WTC11 (cell line): ENCODE measurements at regions not wholly inside any gene's neighbourhood (a gene's known extent, or its start where the extent isn't known, plus 50 kb on each side); places are given as distances from the start of the nearest gene placed in this dataset.

Experiments
- ATAC-seq: fragments of 200-7000 bp; cut with Tn5 transposase; 2 replicates; pipeline ENCODE4 v1.10.0; 2021; ENCODE audit warnings: mild to moderate bottlenecking, moderate library complexity
- CTCF ChIA-PET: fragments of 300-600 bp; sonication (Branson Sonifier 250); formaldehyde crosslinking; loops from one replicate; lab custom pipeline; 2021; ENCODE audit warnings: antibody characterized with exemption; lab: Charles Lee
- POLR2A ChIA-PET: fragments of 350-600 bp; sonication (Branson Sonifier 250); formaldehyde crosslinking; loops from one replicate; lab custom pipeline; 2021; ENCODE audit warnings: antibody characterized with exemption; lab: Charles Lee
- DNase-seq: peaks from one replicate; pipeline ENCODE4 v3.0.0; 2021; ENCODE audit warnings: low spot score
- H3K27ac Mint-ChIP-seq: 2 replicates; pipeline ENCODE4 v1.8.0; 2021; ENCODE audit warnings: mixed read lengths
- H3K27me3 Mint-ChIP-seq: 2 replicates; pipeline ENCODE4 v1.8.0; 2021; ENCODE audit warnings: low read depth, mild to moderate bottlenecking, moderate library complexity, mixed read lengths
- H3K36me3 Mint-ChIP-seq: 2 replicates; pipeline ENCODE4 v1.8.0; 2021; ENCODE audit warnings: mixed read lengths
- H3K4me1 Mint-ChIP-seq: 2 replicates; pipeline ENCODE4 v1.8.0; 2022; ENCODE audit warnings: mixed read lengths
- H3K4me3 Mint-ChIP-seq: 2 replicates; pipeline ENCODE4 v1.8.0; 2021; ENCODE audit warnings: mild to moderate bottlenecking, moderate library complexity, mixed read lengths
- H3K9me3 Mint-ChIP-seq: 2 replicates; pipeline ENCODE4 v1.8.0; 2021; ENCODE audit warnings: mixed read lengths
- AR ChIP-seq: fragments of 250-450 bp; sonication (Bioruptor Pico); IDR thresholded peaks from 2 replicates; pipeline ENCODE4 v1.9.0; 2021; ENCODE audit warnings: mild to moderate bottlenecking
- CREB1 ChIP-seq: sonication (generic); formaldehyde crosslinking; IDR thresholded peaks from 2 replicates; pipeline ENCODE4 v1.8.0; 2023; ENCODE audit warnings: mild to moderate bottlenecking, missing genetic modification reagents
- E2F1 ChIP-seq: sonication (generic); formaldehyde crosslinking; IDR thresholded peaks from 2 replicates; pipeline ENCODE4 v1.8.0; 2022; ENCODE audit warnings: mild to moderate bottlenecking, missing genetic modification reagents
- EMX1 ChIP-seq: fragments of 250-450 bp; sonication (Bioruptor Pico); IDR thresholded peaks from 2 replicates; pipeline ENCODE4 v1.8.0; 2021; ENCODE audit warnings: mild to moderate bottlenecking
- ETV6 ChIP-seq: sonication (generic); formaldehyde crosslinking; IDR thresholded peaks from 2 replicates; pipeline ENCODE4 v1.8.1; 2022; ENCODE audit warnings: mild to moderate bottlenecking, missing genetic modification reagents
- FOXK1 ChIP-seq: sonication (generic); formaldehyde crosslinking; IDR thresholded peaks from 2 replicates; pipeline ENCODE4 v1.8.0; 2022; ENCODE audit warnings: mild to moderate bottlenecking, moderate library complexity, missing genetic modification reagents
- FOXP1 ChIP-seq: sonication (generic); formaldehyde crosslinking; IDR thresholded peaks from 2 replicates; pipeline ENCODE4 v1.8.0; 2022; ENCODE audit warnings: missing genetic modification reagents, mild to moderate bottlenecking, moderate library complexity, borderline replicate concordance
- GTF2I ChIP-seq: fragments of 250-450 bp; sonication (Bioruptor Pico); conservative IDR thresholded peaks from 2 replicates; pipeline ENCODE4 v1.4.0; 2021; ENCODE audit warnings: mild to moderate bottlenecking
- HMGA2 ChIP-seq: fragments of 250-450 bp; sonication (Bioruptor Pico); IDR thresholded peaks from 2 replicates; pipeline ENCODE4 v1.4.0; 2021; ENCODE audit warnings: mild to moderate bottlenecking, moderate library complexity
- IRF2 ChIP-seq: sonication (generic); formaldehyde crosslinking; IDR thresholded peaks from 2 replicates; pipeline ENCODE4 v1.8.0; 2022; ENCODE audit warnings: low read depth, missing genetic modification reagents, borderline replicate concordance
- JAZF1 ChIP-seq: fragments of 250-450 bp; sonication (Bioruptor Pico); IDR thresholded peaks from 2 replicates; pipeline ENCODE4 v1.9.0; 2021; ENCODE audit warnings: moderate library complexity, mild to moderate bottlenecking, inconsistent platforms
- NFE2L1 ChIP-seq: sonication (generic); formaldehyde crosslinking; IDR thresholded peaks from 2 replicates; pipeline ENCODE4 v1.8.1; 2023; ENCODE audit warnings: missing genetic modification reagents
- NR1H2 ChIP-seq: sonication (generic); formaldehyde crosslinking; IDR thresholded peaks from 2 replicates; pipeline ENCODE4 v1.9.0; 2021; ENCODE audit warnings: mild to moderate bottlenecking, moderate library complexity, missing genetic modification reagents
- PREB ChIP-seq: sonication (generic); formaldehyde crosslinking; IDR thresholded peaks from 2 replicates; pipeline ENCODE4 v1.8.1; 2022; ENCODE audit warnings: mild to moderate bottlenecking, missing genetic modification reagents, moderate library complexity, borderline replicate concordance
- PRRX2 ChIP-seq: fragments of 250-450 bp; sonication (Bioruptor Pico); IDR thresholded peaks from 2 replicates; pipeline ENCODE4 v1.8.0; 2021; ENCODE audit warnings: mild to moderate bottlenecking
- SMAD3 ChIP-seq: sonication (generic); formaldehyde crosslinking; IDR thresholded peaks from 2 replicates; pipeline ENCODE4 v1.8.0; 2022; ENCODE audit warnings: missing genetic modification reagents, mild to moderate bottlenecking, borderline replicate concordance
- SMAD4 ChIP-seq: sonication (generic); formaldehyde crosslinking; IDR thresholded peaks from 2 replicates; pipeline ENCODE4 v1.8.0; 2022; ENCODE audit warnings: mild to moderate bottlenecking, missing genetic modification reagents
- TCF7 ChIP-seq: sonication (generic); formaldehyde crosslinking; IDR thresholded peaks from 2 replicates; pipeline ENCODE4 v1.8.0; 2022; ENCODE audit warnings: mild to moderate bottlenecking, low read depth, missing genetic modification reagents, moderate library complexity
- TEAD1 ChIP-seq: sonication (generic); formaldehyde crosslinking; IDR thresholded peaks from 2 replicates; pipeline ENCODE4 v1.8.0; 2022; ENCODE audit warnings: mild to moderate bottlenecking, missing genetic modification reagents
- ZBTB21 ChIP-seq: sonication (generic); formaldehyde crosslinking; IDR thresholded peaks from 2 replicates; pipeline ENCODE4 v1.8.1; 2023; ENCODE audit warnings: mild to moderate bottlenecking, missing genetic modification reagents, borderline replicate concordance
- TF ChIP-seq, protein P1 (sequence below): sonication (generic); formaldehyde crosslinking; IDR thresholded peaks from 2 replicates; pipeline ENCODE4 v1.8.1; 2022; ENCODE audit warnings: missing genetic modification reagents, borderline replicate concordance
- TF ChIP-seq, protein P2 (sequence below): sonication (generic); formaldehyde crosslinking; IDR thresholded peaks from 2 replicates; pipeline ENCODE4 v1.8.0; 2023; ENCODE audit warnings: mild to moderate bottlenecking, missing genetic modification reagents
- TF ChIP-seq, protein P3 (sequence below): sonication (generic); formaldehyde crosslinking; conservative IDR thresholded peaks from 2 replicates; pipeline ENCODE4 v1.8.1; 2022; ENCODE audit warnings: mild to moderate bottlenecking, missing genetic modification reagents
- TF ChIP-seq, protein P4 (sequence below): fragments of 250-450 bp; sonication (Bioruptor Pico); IDR thresholded peaks from 2 replicates; pipeline ENCODE4 v2.1.2; 2022; ENCODE audit warnings: mild to moderate bottlenecking, moderate library complexity

GRCh38 chr21:25179116-25179515 is 428.2 kb downstream of the MRPL39 start:
- no peak overlapping the region for H3K27ac Mint-ChIP-seq
- DNase-seq (no peak), ATAC-seq (no peak)
- H3K9me3 Mint-ChIP-seq = 0 out of 2 replicates have a peak, but pooled peaks cover under 1% of the 10 kb centered on the region
- TF ChIP-seq EMX1 (CRISPR knock-in tag) (no peak), TEAD1 (CRISPR knock-in tag) (no peak), NFE2L1 (no peak), PREB (no peak), FOXP1 (CRISPR knock-in tag) (no peak), GTF2I (no peak), JAZF1 (CRISPR knock-in tag) (no peak), FOXK1 (no peak), CREB1 (CRISPR knock-in tag) (no peak), SMAD3 (CRISPR knock-in tag) (no peak), SMAD4 (no peak), PRRX2 (CRISPR knock-in tag) (no peak), E2F1 (no peak), NR1H2 (CRISPR knock-in tag) (no peak), ETV6 (no peak), TCF7 (no peak), ZBTB21 (no peak)
- TF ChIP-seq, protein P1, sequence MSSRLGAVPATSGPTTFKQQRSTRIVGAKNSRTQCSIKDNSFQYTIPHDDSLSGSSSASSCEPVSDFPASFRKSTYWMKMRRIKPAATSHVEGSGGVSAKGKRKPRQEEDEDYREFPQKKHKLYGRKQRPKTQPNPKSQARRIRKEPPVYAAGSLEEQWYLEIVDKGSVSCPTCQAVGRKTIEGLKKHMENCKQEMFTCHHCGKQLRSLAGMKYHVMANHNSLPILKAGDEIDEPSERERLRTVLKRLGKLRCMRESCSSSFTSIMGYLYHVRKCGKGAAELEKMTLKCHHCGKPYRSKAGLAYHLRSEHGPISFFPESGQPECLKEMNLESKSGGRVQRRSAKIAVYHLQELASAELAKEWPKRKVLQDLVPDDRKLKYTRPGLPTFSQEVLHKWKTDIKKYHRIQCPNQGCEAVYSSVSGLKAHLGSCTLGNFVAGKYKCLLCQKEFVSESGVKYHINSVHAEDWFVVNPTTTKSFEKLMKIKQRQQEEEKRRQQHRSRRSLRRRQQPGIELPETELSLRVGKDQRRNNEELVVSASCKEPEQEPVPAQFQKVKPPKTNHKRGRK (CRISPR knock-in tag) = no peak
- TF ChIP-seq, protein P2, sequence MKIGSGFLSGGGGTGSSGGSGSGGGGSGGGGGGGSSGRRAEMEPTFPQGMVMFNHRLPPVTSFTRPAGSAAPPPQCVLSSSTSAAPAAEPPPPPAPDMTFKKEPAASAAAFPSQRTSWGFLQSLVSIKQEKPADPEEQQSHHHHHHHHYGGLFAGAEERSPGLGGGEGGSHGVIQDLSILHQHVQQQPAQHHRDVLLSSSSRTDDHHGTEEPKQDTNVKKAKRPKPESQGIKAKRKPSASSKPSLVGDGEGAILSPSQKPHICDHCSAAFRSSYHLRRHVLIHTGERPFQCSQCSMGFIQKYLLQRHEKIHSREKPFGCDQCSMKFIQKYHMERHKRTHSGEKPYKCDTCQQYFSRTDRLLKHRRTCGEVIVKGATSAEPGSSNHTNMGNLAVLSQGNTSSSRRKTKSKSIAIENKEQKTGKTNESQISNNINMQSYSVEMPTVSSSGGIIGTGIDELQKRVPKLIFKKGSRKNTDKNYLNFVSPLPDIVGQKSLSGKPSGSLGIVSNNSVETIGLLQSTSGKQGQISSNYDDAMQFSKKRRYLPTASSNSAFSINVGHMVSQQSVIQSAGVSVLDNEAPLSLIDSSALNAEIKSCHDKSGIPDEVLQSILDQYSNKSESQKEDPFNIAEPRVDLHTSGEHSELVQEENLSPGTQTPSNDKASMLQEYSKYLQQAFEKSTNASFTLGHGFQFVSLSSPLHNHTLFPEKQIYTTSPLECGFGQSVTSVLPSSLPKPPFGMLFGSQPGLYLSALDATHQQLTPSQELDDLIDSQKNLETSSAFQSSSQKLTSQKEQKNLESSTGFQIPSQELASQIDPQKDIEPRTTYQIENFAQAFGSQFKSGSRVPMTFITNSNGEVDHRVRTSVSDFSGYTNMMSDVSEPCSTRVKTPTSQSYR (CRISPR knock-in tag) = no peak
- TF ChIP-seq, protein P3, sequence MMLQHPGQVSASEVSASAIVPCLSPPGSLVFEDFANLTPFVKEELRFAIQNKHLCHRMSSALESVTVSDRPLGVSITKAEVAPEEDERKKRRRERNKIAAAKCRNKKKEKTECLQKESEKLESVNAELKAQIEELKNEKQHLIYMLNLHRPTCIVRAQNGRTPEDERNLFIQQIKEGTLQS = no peak
- CTCF ChIA-PET = no interaction called here
- H3K4me1 Mint-ChIP-seq = peaks cover 12% of the 10 kb centered on the region
- POLR2A ChIA-PET = no interaction called here
- H3K36me3 Mint-ChIP-seq = no peaks in the 10 kb centered on the region; the same call in 1 of the 2 replicates
- H3K4me3 Mint-ChIP-seq = no peak overlapping the region
- H3K27me3 Mint-ChIP-seq = no peaks in the 10 kb centered on the region; the same call in 1 of the 2 replicates

DNA sequence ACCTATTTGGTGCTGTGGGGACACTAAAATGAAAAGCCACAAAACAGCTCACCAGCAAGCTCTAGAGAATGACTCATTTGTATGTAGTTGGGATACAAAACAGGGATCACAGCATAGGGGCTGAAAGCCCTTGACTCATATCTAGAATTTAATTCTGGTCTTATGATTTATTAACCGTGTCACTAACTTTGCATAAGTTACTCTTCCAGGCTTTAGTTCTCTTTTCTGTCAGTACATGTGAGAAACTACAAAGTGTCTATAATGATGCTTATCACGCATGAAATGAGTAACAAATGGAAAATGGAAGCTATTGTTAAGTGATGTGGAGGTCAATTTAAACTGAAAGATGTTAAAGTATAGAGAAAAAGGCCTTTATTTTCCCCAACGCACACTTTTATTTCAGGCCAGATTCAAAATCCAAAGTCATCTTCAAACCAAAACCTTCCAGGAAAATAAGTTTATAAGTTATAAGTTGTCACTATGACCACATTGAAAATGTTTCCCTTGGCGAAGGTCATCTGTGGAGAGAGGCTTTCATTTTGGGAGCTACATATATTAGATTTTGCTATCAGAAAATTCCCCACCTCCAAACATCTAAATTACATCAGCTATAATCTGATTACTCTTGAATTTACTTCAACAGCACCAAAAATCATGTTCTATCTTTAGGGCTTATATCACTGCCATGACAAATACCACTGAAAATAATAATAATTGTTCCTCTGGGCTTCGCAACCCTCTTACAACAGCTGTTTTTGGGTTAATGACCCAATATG is 430.5 kb downstream of the MRPL39 start:
- peaks cover 12% of the 10 kb centered on the region for H3K4me1 Mint-ChIP-seq
- ATAC-seq (no peak), DNase-seq (no peak)
- H3K27me3 Mint-ChIP-seq = no peaks in the 10 kb centered on the region; the same call in 1 of the 2 replicates
- H3K27ac Mint-ChIP-seq = no peak overlapping the region
- H3K36me3 Mint-ChIP-seq = no peaks in the 10 kb centered on the region; the same call in 1 of the 2 replicates
- H3K4me3 Mint-ChIP-seq = no peak overlapping the region
- POLR2A ChIA-PET = no interaction called here
- H3K9me3 Mint-ChIP-seq = peaks cover 10% of the 10 kb centered on the region
- CTCF ChIA-PET = no interaction called here
- no peak for TF ChIP-seq SMAD3 (CRISPR knock-in tag)
- TF ChIP-seq AR (CRISPR knock-in tag) = no peak
- no peak for TF ChIP-seq IRF2 (CRISPR knock-in tag)
- no peak for TF ChIP-seq HMGA2 (CRISPR knock-in tag)
- no peak for TF ChIP-seq TCF7
- TF ChIP-seq, protein P4, sequence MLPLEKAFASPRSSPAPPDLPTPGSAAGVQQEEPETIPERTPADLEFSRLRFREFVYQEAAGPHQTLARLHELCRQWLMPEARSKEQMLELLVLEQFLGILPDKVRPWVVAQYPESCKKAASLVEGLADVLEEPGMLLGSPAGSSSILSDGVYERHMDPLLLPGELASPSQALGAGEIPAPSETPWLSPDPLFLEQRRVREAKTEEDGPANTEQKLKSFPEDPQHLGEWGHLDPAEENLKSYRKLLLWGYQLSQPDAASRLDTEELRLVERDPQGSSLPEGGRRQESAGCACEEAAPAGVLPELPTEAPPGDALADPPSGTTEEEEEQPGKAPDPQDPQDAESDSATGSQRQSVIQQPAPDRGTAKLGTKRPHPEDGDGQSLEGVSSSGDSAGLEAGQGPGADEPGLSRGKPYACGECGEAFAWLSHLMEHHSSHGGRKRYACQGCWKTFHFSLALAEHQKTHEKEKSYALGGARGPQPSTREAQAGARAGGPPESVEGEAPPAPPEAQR (CRISPR knock-in tag) = no peak
- no peak for TF ChIP-seq PREB
- no peak for TF ChIP-seq PRRX2 (CRISPR knock-in tag)
